HL-60 (cell line): ENCODE measurements at regions not wholly inside any gene's neighbourhood (a gene's known extent, or its start where the extent isn't known, plus 50 kb on each side); places are given as distances from the start of the nearest gene placed in this dataset.

Source experiments
- DNase-seq, 2 experiments: peaks; one replicate each; pipeline ENCODE4 v3.0.0-alpha.2; 2010 to 2020; ENCODE audit warnings: low read depth in 1 of 2, low spot score in 1 of 2
- H3K27ac ChIP-seq: fragments of 250-450 bp; sonication (Bioruptor Pico); replicated peaks from 2 replicates; pipeline ENCODE4 v1.5.1; 2020; ENCODE audit warnings: mild to moderate bottlenecking, moderate library complexity
- H3K27me3 ChIP-seq: fragments of 250-450 bp; sonication (Bioruptor Pico); 2 replicates; pipeline ENCODE4 v1.5.1; 2021; ENCODE audit warnings: mild to moderate bottlenecking, moderate library complexity; ENCODE audit not compliant: insufficient read depth, poor library complexity, severe bottlenecking
- H3K4me3 ChIP-seq: replicated peaks from 2 replicates; pipeline ENCODE4 v1.5.1; 2011; ENCODE audit warnings: mild to moderate bottlenecking, control low read depth, low read length; ENCODE audit not compliant: insufficient read depth
- GABPA ChIP-seq: IDR thresholded peaks from 2 replicates; pipeline ENCODE4 v1.6.1; 2012; ENCODE audit warnings: low read depth
- POLR2AphosphoS5 ChIP-seq: IDR thresholded peaks from 2 replicates; pipeline ENCODE4 v1.6.1; 2012; ENCODE audit warnings: low read depth
- SPI1 ChIP-seq: IDR thresholded peaks from 2 replicates; pipeline ENCODE4 v1.6.1; 2012; ENCODE audit warnings: low read depth, mild to moderate bottlenecking, borderline replicate concordance
- TF ChIP-seq, protein P1 (sequence below): IDR thresholded peaks from 2 replicates; pipeline ENCODE4 v1.6.1; 2012; ENCODE audit warnings: low read depth; ENCODE audit not compliant: insufficient replicate concordance
- TF ChIP-seq, protein P2 (sequence below): IDR thresholded peaks from one replicate; pipeline ENCODE4 v1.5.1; 2011; ENCODE audit warnings: low read length, control low read depth, inconsistent platforms; ENCODE audit not compliant: insufficient read depth

DNA sequence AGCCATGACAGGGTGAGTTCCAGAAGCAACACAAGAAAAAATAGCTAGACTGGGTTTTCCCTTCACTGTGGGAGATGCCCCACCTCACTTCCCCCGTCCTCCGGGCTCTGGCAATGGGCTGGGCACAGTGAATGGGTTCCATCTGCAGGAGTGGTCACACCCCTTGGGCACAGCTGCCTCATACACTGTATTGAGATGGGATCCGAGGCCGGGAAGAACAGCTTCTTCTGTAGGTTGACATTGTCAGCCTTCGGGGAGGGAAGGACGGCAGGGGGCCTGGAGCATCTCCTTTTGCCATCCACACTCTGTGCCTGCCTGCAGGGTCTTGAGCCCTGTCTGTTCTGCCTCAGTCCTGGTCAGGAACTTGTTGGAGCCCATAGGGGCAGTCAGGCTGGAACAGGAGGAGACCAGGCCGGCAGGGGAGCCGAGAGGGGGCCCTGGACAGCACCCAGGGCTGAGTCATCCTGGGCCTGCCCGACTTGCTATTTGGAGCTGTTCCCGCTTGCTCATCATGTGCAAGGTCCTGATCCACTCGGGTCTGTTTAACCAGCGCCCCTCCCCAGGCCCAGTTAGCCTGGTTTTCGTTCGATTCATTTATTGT lies 286.7 kb downstream of the SEC14L1 start:
- Histone ChIP-seq H3K4me3 (no peak overlapping the region), H3K27ac (no peak overlapping the region), H3K27me3 (no peaks in the 10 kb centered on the region)
- TF ChIP-seq, protein P1, sequence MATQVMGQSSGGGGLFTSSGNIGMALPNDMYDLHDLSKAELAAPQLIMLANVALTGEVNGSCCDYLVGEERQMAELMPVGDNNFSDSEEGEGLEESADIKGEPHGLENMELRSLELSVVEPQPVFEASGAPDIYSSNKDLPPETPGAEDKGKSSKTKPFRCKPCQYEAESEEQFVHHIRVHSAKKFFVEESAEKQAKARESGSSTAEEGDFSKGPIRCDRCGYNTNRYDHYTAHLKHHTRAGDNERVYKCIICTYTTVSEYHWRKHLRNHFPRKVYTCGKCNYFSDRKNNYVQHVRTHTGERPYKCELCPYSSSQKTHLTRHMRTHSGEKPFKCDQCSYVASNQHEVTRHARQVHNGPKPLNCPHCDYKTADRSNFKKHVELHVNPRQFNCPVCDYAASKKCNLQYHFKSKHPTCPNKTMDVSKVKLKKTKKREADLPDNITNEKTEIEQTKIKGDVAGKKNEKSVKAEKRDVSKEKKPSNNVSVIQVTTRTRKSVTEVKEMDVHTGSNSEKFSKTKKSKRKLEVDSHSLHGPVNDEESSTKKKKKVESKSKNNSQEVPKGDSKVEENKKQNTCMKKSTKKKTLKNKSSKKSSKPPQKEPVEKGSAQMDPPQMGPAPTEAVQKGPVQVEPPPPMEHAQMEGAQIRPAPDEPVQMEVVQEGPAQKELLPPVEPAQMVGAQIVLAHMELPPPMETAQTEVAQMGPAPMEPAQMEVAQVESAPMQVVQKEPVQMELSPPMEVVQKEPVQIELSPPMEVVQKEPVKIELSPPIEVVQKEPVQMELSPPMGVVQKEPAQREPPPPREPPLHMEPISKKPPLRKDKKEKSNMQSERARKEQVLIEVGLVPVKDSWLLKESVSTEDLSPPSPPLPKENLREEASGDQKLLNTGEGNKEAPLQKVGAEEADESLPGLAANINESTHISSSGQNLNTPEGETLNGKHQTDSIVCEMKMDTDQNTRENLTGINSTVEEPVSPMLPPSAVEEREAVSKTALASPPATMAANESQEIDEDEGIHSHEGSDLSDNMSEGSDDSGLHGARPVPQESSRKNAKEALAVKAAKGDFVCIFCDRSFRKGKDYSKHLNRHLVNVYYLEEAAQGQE: no peak
- TF ChIP-seq SPI1 (no peak), GABPA (no peak), POLR2AphosphoS5 (no peak)
- TF ChIP-seq, protein P2, sequence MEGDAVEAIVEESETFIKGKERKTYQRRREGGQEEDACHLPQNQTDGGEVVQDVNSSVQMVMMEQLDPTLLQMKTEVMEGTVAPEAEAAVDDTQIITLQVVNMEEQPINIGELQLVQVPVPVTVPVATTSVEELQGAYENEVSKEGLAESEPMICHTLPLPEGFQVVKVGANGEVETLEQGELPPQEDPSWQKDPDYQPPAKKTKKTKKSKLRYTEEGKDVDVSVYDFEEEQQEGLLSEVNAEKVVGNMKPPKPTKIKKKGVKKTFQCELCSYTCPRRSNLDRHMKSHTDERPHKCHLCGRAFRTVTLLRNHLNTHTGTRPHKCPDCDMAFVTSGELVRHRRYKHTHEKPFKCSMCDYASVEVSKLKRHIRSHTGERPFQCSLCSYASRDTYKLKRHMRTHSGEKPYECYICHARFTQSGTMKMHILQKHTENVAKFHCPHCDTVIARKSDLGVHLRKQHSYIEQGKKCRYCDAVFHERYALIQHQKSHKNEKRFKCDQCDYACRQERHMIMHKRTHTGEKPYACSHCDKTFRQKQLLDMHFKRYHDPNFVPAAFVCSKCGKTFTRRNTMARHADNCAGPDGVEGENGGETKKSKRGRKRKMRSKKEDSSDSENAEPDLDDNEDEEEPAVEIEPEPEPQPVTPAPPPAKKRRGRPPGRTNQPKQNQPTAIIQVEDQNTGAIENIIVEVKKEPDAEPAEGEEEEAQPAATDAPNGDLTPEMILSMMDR: no peak
- no peak for DNase-seq

DNA sequence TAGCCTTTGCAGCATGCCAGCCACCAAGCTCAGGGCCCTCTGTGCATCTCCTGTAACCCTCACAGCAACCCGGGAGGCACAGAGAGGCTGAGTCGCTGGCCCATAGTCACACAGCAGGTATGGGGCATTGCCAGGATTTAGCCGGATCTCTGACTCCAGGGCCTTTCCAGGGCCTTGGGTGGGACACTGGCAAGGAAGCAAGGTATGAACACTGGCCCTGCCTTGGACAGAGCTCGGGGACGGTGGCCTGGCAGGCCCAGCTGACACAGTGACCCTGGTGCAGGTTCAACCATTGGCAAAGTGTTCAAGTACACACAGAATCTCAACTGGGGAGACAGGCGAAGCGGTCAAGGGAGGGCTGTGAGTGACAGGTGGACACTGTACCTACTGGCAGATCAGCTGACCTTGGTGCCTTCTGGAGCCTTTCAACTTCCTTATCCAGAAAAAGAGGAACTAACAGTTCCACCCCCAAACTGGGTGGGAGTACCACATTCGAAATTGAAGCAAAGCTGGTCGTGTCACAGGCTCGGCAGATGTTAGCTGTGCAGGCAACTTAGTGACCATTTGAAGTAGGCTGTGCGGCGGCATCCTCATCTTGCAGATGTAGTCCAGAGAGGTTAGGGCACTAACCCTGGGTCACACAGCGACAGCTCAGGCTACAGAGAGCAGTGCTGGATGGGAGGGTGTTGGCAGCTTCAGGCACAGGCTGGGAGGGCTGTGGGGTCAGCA lies 287.4 kb downstream of the SEC14L1 start:
- DNase-seq: peak; percentile 81 to 91
- TF ChIP-seq GABPA (no peak; the same call in 1 of the 2 replicates), POLR2AphosphoS5 (peak; percentile 71), SPI1 (peak; percentile 54; the same call in 1 of the 2 replicates)
- TF ChIP-seq, protein P2: no peak
- TF ChIP-seq, protein P1: no peak
- H3K27me3 ChIP-seq: no peaks in the 10 kb centered on the region
- no peak overlapping the region for H3K27ac ChIP-seq
- no peak overlapping the region for H3K4me3 ChIP-seq

DNA sequence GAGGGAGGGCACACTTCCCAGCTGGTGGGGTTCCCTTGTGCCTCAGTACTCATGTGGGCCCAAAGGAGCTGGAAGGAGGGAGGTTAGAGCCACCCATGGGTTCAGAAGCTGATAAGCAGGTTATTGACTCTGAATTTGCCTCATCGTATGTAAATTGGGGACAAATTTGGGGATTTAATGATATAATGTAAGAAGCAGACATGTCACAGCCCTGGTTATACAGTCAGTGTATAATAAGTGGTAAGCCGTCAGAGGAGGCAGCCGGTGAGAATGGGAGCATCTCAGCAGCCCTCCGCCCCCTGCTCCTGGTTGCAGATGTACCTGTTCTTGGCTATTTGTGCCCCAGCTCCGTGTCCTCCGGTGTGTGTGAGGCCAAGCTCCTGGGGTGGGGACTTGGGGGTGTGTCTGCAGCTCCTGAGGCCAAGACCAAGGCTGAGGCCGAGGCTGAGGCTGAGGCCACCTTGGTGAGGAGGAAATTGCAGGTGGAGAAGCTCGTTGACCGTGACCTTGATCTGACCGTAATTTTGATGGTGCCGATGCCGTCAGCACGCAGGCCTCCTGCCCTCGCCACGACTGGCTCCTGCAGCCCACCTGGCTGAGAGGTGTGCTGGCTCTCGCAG lies 288.1 kb downstream of the SEC14L1 start:
- TF ChIP-seq GABPA: no peak
- TF ChIP-seq, protein P1: no peak
- TF ChIP-seq, protein P2: no peak
- DNase-seq: no peak
- Histone ChIP-seq H3K4me3 (no peak overlapping the region), H3K27me3 (no peaks in the 10 kb centered on the region), H3K27ac (no peak overlapping the region)
